H1 (cell line): ENCODE measurements at regions not wholly inside any gene's neighbourhood (a gene's known extent, or its start where the extent isn't known, plus 50 kb on each side); places are given as distances from the start of the nearest gene placed in this dataset.

Source experiments
- BCL11A ChIP-seq, 2 experiments: IDR thresholded peaks; one replicate each; pipeline ENCODE4 v1.6.1; 2011; ENCODE audit warnings: low read depth in 2 of 2, low read length in 2 of 2, mild to moderate bottlenecking in 2 of 2
- CHD1 ChIP-seq: IDR thresholded peaks from 2 replicates; pipeline ENCODE4 v1.6.1; 2012; ENCODE audit warnings: low read depth, low read length, improper control_type of control experiment
- CHD7 ChIP-seq: fragments of 300-600 bp; sonication (generic); IDR thresholded peaks from 2 replicates; pipeline ENCODE4 v1.7.1; 2012; ENCODE audit warnings: low read length, moderate library complexity, mild to moderate bottlenecking, inconsistent platforms; ENCODE audit not compliant: insufficient replicate concordance
- CTCF ChIP-seq, 3 experiments: IDR thresholded peaks; 1 replicate in 2 of 3; 2 replicates in 1 of 3; pipeline versions ENCODE4 v1.5.1 to v1.6.1; 2011; ENCODE audit warnings: low read length in 3 of 3, mild to moderate bottlenecking in 3 of 3, inconsistent platforms in 2 of 3, low read depth in 1 of 3, moderate library complexity in 1 of 3; ENCODE audit not compliant: insufficient read depth in 1 of 3; ENCODE audit errors: control extremely low read depth in 1 of 3
- GTF2F1 ChIP-seq: IDR thresholded peaks from 2 replicates; pipeline ENCODE4 v1.6.1; 2012; ENCODE audit warnings: low read depth, low read length, improper control_type of control experiment, borderline replicate concordance
- POLR2A ChIP-seq, 2 experiments: IDR thresholded peaks; 1 replicate in 1 of 2; 2 replicates in 1 of 2; pipeline ENCODE4 v1.6.1; 2011; ENCODE audit warnings: low read depth in 2 of 2, low read length in 2 of 2, mild to moderate bottlenecking in 2 of 2; ENCODE audit errors: control extremely low read depth in 1 of 2
- RAD21 ChIP-seq, 2 experiments: IDR thresholded peaks in 1 of 2; conservative IDR thresholded peaks in 1 of 2; 2 replicates each; pipeline ENCODE4 v1.6.1; 2011; ENCODE audit warnings: low read depth in 2 of 2, low read length in 2 of 2, improper control_type of control experiment in 1 of 2, inconsistent platforms in 1 of 2, mild to moderate bottlenecking in 1 of 2, moderate library complexity in 1 of 2
- SP2 ChIP-seq: IDR thresholded peaks from 2 replicates; pipeline ENCODE4 v1.6.1; 2012; ENCODE audit warnings: mild to moderate bottlenecking, low read length, inconsistent platforms
- TF ChIP-seq, protein P1 (sequence below): IDR thresholded peaks from 2 replicates; pipeline ENCODE4 v1.6.1; 2011; ENCODE audit warnings: low read length, improper control_type of control experiment

GRCh38 chr6:6801005-6801335, 212.4 kb downstream of the LY86 start (continued):
- TF ChIP-seq CHD7 (no peak), RAD21 (IDR thresholded peaks at IDR 0.05 in 1 of 2, conservative IDR thresholded peaks at IDR 0.05 in 1 of 2; ENCODE audit: low read depth in 2 of 2, low read length in 2 of 2) (no peak), GTF2F1 (no peak), CHD1 (no peak), SP2 (no peak), POLR2A (IDR thresholded peaks at IDR 0.05; ENCODE audit: control extremely low read depth in 1 of 2, low read depth in 2 of 2, low read length in 2 of 2) (no peak), CTCF (IDR thresholded peaks at IDR 0.05; ENCODE audit: control extremely low read depth in 1 of 3, insufficient read depth in 1 of 3, low read depth in 1 of 3, low read length in 3 of 3) (no peak), BCL11A (IDR thresholded peaks at IDR 0.05; ENCODE audit: low read depth in 2 of 2, low read length in 2 of 2) (no peak)
- TF ChIP-seq, protein P1, sequence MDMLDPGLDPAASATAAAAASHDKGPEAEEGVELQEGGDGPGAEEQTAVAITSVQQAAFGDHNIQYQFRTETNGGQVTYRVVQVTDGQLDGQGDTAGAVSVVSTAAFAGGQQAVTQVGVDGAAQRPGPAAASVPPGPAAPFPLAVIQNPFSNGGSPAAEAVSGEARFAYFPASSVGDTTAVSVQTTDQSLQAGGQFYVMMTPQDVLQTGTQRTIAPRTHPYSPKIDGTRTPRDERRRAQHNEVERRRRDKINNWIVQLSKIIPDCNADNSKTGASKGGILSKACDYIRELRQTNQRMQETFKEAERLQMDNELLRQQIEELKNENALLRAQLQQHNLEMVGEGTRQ, result no peak
